Breast epithelium (tissue), 4 donors: ENCODE measurements at regions not wholly inside any gene's neighbourhood (a gene's known extent, or its start where the extent isn't known, plus 50 kb on each side); places are given as distances from the start of the nearest gene placed in this dataset.

Source experiments
- DNase-seq, 2 donors: peaks; one replicate each; pipeline ENCODE4 v3.0.0-alpha.2; 2019; ENCODE audit warnings: low spot score in 2 of 2
- H3K27ac ChIP-seq, 2 donors: fragments of 200-600 bp; sonication (generic) in 1 of 2; one replicate each; pipeline ENCODE4 v1.5.1; 2016 to 2019; ENCODE audit warnings: mild to moderate bottlenecking in 1 of 2
- H3K27me3 ChIP-seq, 2 donors: fragments of 200-600 bp; sonication (generic) in 1 of 2; one replicate each; pipeline versions ENCODE4 v1.5.1 to v1.6.0; 2017 to 2019; ENCODE audit warnings: control low read depth in 1 of 2, mild to moderate bottlenecking in 1 of 2
- H3K36me3 ChIP-seq: fragments of 200-600 bp; one replicate; pipeline ENCODE4 v1.5.1; 2019
- H3K4me1 ChIP-seq, 2 donors: fragments of 200-600 bp; sonication (generic); one replicate each; pipeline ENCODE4 v1.5.1; 2016 to 2019; ENCODE audit warnings: control low read depth in 1 of 2
- H3K4me3 ChIP-seq, 3 donors: fragments of 200-600 bp; sonication (generic); 1 replicate in 2 of 3; 2 replicates in 1 of 3; pipeline ENCODE4 v1.5.1; 2016 to 2019; ENCODE audit warnings: mild to moderate bottlenecking in 3 of 3, moderate library complexity in 2 of 3
- H3K9me3 ChIP-seq, 2 donors: fragments of 200-600 bp; sonication (generic) in 1 of 2; one replicate each; pipeline ENCODE4 v1.5.1; 2016 to 2019; ENCODE audit warnings: control low read depth in 1 of 2
- POLR2A ChIP-seq: fragments of 450-650 bp; IDR thresholded peaks from one replicate; pipeline ENCODE4 v1.6.1; 2016; ENCODE audit warnings: antibody characterized with exemption, mild to moderate bottlenecking, moderate library complexity
- POLR2AphosphoS5 ChIP-seq, 3 donors: sonication (generic); formaldehyde crosslinking; IDR thresholded peaks; one replicate each; pipeline ENCODE4 v1.6.1; 2017; ENCODE audit warnings: antibody characterized with exemption in 3 of 3
- intact Hi-C: fragments of 100-400 bp; cut with DNase I; formaldehyde crosslinking; loops from one replicate; pipeline ENCODE4 v1.15.1; 2023; ENCODE audit warnings: low total_unique reads
- TF ChIP-seq, protein P1 (sequence below), 3 donors: fragments of 450-650 bp; IDR thresholded peaks; one replicate each; pipeline ENCODE4 v1.5.1; 2016 to 2017; ENCODE audit warnings: antibody characterized with exemption in 3 of 3, mild to moderate bottlenecking in 3 of 3, moderate library complexity in 3 of 3

- intact Hi-C loops: no loop called here
- H3K27me3 ChIP-seq: no peaks in the 10 kb centered on the region
- no peaks in the 10 kb centered on the region for H3K36me3 ChIP-seq
- DNase-seq: no peak
- no peak overlapping the region for H3K4me3 ChIP-seq
- H3K27ac ChIP-seq: no peak overlapping the region
- no peaks in the 10 kb centered on the region for H3K9me3 ChIP-seq
- TF ChIP-seq POLR2AphosphoS5 (IDR thresholded peaks at IDR 0.05): no peak
- no peaks in the 10 kb centered on the region for H3K4me1 ChIP-seq
Observed at GRCh38 chr2:234241656-234242458, 191.4 kb downstream of the SPP2 start.

- no peak overlapping the region for H3K4me3 ChIP-seq
- intact Hi-C loops: no loop called here
Observed at GRCh38 chr2:234240917-234241316, 190.4 kb downstream of the SPP2 start.

GRCh38 chr2:234235191-234235590, 184.7 kb downstream of the SPP2 start:
- no peaks in the 10 kb centered on the region for H3K36me3 ChIP-seq
- TF ChIP-seq, protein P1, sequence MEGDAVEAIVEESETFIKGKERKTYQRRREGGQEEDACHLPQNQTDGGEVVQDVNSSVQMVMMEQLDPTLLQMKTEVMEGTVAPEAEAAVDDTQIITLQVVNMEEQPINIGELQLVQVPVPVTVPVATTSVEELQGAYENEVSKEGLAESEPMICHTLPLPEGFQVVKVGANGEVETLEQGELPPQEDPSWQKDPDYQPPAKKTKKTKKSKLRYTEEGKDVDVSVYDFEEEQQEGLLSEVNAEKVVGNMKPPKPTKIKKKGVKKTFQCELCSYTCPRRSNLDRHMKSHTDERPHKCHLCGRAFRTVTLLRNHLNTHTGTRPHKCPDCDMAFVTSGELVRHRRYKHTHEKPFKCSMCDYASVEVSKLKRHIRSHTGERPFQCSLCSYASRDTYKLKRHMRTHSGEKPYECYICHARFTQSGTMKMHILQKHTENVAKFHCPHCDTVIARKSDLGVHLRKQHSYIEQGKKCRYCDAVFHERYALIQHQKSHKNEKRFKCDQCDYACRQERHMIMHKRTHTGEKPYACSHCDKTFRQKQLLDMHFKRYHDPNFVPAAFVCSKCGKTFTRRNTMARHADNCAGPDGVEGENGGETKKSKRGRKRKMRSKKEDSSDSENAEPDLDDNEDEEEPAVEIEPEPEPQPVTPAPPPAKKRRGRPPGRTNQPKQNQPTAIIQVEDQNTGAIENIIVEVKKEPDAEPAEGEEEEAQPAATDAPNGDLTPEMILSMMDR (IDR thresholded peaks at IDR 0.05): no peak
- TF ChIP-seq POLR2A (no peak), POLR2AphosphoS5 (IDR thresholded peaks at IDR 0.05) (no peak)
- H3K4me1 ChIP-seq: no peaks in the 10 kb centered on the region
- no peaks in the 10 kb centered on the region for H3K27me3 ChIP-seq
- DNase-seq: no peak
- H3K27ac ChIP-seq: no peak overlapping the region
- no peaks in the 10 kb centered on the region for H3K9me3 ChIP-seq
- intact Hi-C loops: no loop called here
- no peak overlapping the region for H3K4me3 ChIP-seq

More at GRCh38 chr2:234240917-234241316, 190.4 kb downstream of the SPP2 start:
- Histone ChIP-seq H3K9me3 (no peaks in the 10 kb centered on the region), H3K27ac (no peak overlapping the region), H3K27me3 (no peaks in the 10 kb centered on the region), H3K36me3 (no peaks in the 10 kb centered on the region), H3K4me1 (no peaks in the 10 kb centered on the region)
- DNase-seq: no peak
- TF ChIP-seq, protein P1 (IDR thresholded peaks at IDR 0.05): no peak

DNA sequence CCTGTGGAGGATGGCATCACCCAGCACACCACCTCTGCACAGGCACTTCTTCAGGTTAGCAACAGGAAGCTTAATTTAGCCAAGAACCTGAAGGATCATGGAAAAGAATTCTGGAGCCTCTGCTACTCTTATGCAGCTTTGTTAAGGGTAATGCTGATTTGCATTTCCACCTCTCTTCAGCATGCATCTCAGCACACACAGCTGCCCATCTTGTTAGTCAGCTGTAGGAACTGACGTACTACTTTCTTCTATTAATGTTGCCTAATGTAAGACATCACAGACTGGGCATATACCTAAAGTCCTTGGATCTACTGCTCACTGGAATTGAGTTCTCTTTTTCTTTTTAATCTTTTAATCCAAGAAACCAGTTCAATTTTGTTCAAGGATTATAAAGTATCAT, 181.0 kb downstream of the SPP2 start:
- TF ChIP-seq POLR2AphosphoS5 (IDR thresholded peaks at IDR 0.05) (no peak), POLR2A (no peak)
- TF ChIP-seq, protein P1 (IDR thresholded peaks at IDR 0.05): no peak
- Histone ChIP-seq H3K4me1 (no peaks in the 10 kb centered on the region), H3K9me3 (no peaks in the 10 kb centered on the region), H3K36me3 (no peaks in the 10 kb centered on the region), H3K27ac (no peak overlapping the region), H3K27me3 (no peaks in the 10 kb centered on the region), H3K4me3 (no peak overlapping the region)
- intact Hi-C loops: loop anchor here (5.0 kb wide), 1 partner anchor 236 kb away; no protein-coding TSS in a partner anchor
- DNase-seq: no peak

GRCh38 chr2:234219046-234219310, 168.5 kb downstream of the SPP2 start:
- no peak overlapping the region for H3K27ac ChIP-seq
- DNase-seq: no peak
- H3K9me3 ChIP-seq: no peaks in the 10 kb centered on the region
- TF ChIP-seq POLR2A (no peak), POLR2AphosphoS5 (IDR thresholded peaks at IDR 0.05) (no peak)
- TF ChIP-seq, protein P1 (IDR thresholded peaks at IDR 0.05): no peak
- H3K4me3 ChIP-seq: no peak overlapping the region
- no peaks in the 10 kb centered on the region for H3K27me3 ChIP-seq
- H3K4me1 ChIP-seq: no peaks in the 10 kb centered on the region
- no peaks in the 10 kb centered on the region for H3K36me3 ChIP-seq
- intact Hi-C loops: no loop called here
